AML-193 (cell line): ENCODE measurements at regions not wholly inside any gene's neighbourhood (a gene's known extent, or its start where the extent isn't known, plus 50 kb on each side); places are given as distances from the start of the nearest gene placed in this dataset.

Source experiments
- DNase-seq, 2 experiments: peaks; one replicate each; lab custom pipeline; 2025; lab: John Stamatoyannopoulos, UW

- DNase-seq: no peak
These were observed 650.3 kb downstream of the CCDC171 start for GRCh38 chr9:16202914-16203728.

DNA sequence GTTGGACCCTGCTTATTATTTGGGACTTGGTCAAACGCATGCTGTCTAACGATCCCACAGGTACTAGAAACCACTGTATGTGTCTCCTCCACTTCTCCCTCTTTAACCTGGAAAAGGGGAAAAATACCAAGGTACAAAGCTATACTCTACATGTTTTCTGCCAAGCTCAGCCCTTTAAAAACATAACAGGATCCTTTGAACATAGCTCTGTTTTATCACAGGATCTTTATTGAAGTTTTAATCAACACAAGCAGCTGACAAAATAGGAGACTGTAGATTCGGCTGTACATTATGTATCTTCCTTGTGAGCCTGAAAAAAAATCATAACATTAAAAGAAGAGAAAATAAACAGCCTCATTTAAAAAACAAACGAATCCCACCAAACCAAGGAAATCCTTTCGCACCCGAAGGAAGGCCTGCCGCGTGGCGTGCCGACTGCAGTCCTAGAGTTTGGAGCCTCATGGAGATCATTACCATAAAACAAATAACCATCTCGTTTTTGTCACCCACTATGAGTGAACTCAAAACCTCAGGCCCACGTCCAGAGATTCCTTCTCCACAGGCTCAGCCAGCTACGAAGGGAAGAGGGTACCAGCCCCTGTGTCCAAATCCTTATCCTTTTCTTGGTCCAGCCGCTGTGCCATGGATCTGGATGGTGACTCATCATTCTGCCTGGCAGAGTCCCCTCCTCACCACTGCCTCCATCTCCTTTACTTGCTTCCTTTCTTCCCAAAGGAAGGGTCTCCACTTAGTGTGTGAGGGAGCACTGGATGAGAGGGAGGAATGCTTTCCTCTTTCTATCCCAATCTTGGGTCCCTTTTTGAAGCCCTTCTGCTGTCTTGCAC, 651.1 kb downstream of the CCDC171 start:
- DNase-seq: no peak

DNA sequence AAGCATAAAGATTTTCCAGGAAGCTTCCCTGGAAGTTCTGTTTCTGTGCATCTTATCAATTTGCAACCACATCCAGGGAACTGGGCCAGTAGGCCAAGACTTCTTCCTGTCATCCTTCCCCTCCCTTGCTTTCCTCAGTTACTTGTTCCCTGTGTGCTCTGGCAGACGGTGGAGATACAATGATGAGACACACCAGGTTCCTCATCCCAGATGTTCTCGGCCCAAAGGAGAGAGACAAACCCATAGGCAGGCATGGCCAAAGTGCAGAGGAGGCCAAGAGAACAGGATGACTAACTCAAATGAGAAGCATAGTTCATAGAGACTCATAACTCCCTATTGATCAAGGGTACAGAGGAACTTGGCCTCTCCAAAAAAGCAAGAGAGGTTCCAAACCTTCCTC, 652.6 kb downstream of the CCDC171 start:
- no peak for DNase-seq

DNA sequence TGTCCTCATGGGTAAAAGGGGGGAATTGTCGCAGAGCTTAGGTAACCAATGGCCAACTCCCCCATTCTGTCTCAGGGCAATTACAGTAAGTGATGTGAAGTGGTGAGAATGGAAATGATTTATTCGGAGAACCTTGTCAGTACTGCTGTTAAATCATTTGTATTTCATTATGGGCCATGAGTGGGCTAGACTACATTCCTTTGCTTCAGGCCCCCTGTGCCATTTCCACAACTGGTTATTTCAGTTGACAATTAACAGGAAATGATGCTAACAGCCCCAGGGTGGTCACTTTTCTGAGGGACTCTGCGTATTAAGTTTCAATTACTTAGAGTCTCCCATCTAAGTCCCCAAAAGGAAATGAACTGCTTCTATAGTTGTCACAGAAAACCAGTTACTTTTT, 653.7 kb downstream of the CCDC171 start:
- no peak for DNase-seq

GRCh38 chr9:16207161-16207560, 654.3 kb downstream of the CCDC171 start:
- no peak for DNase-seq

- DNase-seq: no peak
These were observed 657.6 kb downstream of the CCDC171 start for GRCh38 chr9:16210440-16210839.

DNA sequence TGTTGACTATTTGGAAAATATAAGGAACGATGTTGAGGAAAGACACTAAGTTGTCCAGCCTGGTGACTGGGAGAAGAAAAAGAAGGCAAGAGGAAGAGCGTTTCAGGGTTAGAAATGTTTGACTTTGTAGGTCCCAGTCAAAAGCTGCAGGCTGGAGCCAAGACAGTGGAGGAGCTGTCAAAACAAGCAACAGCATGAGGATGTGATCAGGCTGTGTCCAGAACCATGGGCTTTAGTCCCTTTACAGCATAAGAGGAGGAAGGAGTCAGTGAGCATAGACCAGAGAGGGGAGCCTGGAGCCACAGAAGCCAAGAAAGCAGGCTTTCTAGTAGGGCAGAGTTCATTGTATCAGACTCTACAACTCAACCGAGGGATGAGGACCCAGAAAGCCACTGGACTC, 658.5 kb downstream of the BNC2 start:
- DNase-seq: no peak

GRCh38 chr9:16213781-16214515, 656.5 kb downstream of the BNC2 start:
- DNase-seq: no peak

- no peak for DNase-seq
These were observed 655.7 kb downstream of the BNC2 start for GRCh38 chr9:16214677-16215352.

DNA sequence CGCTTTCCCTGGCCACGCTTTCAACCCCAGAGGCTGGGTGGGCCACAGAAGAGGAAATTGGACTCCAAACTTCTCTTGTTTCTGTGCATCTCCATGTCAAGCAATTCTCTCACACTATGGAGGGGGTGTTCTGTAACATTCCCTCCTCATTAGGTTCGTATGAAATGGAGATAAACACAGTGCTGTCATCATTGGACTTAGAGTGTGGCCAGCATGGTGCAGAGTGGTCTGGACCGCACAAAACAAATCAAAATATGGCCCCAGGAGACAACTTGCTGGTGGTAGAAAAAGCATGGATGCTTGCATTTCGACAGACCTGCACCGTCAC, 655.2 kb downstream of the BNC2 start:
- DNase-seq: no peak

- DNase-seq: no peak
These were observed 652.3 kb downstream of the BNC2 start for GRCh38 chr9:16217943-16218701.

DNA sequence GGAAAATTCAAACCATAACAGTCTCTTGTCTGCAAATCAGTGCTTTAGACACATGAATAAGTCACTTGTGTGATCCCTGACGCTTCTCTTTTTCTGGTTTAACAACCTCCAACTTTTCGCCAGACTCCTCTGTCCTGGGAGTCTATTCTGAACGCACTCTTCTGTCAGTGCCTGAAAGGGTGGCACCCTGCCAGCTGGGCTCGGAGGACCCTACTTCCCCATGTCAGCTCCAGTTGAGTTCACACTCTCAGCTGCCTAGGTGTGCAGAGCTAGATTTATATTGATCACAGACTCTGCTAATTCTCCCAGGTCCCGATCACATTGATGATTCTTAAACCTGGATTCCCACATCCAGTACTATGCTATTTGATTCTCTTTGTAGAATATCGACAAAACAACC, 649.1 kb downstream of the BNC2 start:
- no peak for DNase-seq

DNA sequence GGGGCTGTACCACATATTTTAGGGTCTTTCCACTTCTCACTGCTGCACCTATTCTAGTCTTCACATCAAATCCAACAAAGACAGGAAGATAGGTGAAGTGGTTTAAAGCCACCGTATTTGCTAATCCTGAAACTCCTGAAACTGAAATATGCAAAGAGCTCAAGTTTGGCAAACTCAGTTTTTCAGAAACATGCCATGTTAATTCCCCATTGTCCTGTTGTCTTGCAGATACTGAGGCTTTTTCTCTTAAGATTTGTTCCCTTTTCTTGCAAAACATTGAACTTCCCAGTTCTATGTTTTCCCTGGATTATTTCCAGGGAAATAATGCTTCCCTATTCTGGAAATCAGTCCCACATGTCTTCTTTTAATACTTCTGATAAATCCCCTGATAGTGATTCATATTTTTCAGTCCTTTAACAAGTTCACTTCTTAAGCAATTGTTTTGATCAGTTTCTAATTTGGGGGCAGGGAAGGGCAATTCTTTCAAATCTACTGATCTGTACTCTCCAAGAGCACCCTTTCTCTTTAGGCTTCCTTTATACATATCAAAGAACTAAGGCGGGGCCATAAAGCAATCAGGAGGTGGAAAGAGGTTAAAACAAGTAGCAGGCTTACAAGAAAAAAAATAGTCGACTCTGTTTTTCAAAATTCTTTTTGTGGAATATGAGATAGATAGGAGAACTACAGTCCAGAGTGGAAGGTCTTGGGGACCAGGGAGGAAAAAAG, 648.5 kb downstream of the BNC2 start:
- no peak for DNase-seq

DNA sequence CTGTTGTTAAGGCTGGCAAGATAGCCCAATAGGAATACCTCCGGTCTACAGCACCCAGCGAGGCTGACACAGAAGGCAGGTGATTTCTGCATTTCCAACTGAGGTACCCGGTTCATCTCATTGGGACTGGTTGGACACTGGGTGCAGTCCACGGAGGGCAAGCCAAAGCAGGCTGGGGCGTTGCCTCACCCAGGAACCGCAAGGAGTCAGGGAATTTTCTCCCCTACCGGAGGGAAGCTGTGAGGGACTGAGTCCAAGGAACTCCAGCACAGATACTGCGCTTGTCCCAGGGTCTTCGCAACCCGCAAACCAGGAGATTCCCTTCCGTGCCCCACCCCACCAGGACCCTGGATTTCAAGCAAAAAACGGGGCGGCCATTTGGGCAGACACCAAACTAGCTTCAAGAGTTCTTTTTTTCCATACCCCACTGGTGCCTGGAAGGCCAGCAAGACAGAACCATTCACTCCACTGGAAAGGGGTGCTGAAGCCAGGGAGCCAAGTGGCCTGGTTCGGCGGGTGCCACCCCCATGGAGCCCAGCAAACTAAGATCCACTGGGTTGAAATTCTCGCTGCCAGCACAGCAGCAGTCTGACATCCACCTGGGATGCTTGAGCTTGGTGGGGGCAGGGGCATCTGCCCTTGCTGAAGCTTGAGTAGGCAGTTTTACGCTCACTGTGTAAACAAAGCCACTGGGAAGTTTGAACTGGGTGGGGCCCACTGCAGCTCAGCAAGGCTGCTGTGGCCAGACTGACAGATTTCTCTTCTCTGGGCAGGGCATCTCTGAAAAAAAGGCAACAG, 647.2 kb downstream of the BNC2 start:
- DNase-seq: no peak

GRCh38 chr9:16230731-16231130, 639.7 kb downstream of the BNC2 start:
- DNase-seq: no peak

GRCh38 chr9:16236311-16236710, 634.2 kb downstream of the BNC2 start:
- no peak for DNase-seq

DNA sequence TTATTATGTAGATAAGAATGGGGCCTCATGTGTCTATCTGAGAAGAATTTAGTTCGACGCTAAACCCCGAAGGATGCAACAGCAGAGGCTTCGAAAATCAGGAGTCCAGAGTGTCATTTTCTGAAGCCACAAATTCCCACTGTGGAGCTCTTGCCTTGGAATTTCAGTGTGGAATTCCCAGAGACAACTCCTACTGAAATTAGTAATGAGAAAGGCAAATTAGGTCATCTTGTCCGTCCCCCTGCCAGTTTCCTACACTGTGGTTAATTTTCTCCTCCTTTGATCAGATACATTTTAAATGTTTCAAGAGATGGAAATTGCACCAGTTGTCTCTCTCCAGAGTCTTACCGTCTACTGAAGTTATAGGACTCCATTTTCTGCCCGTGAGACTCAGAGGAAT, 633.6 kb downstream of the BNC2 start:
- DNase-seq: no peak

- no peak for DNase-seq
These were observed 631.8 kb downstream of the BNC2 start for GRCh38 chr9:16238623-16239138.

DNA sequence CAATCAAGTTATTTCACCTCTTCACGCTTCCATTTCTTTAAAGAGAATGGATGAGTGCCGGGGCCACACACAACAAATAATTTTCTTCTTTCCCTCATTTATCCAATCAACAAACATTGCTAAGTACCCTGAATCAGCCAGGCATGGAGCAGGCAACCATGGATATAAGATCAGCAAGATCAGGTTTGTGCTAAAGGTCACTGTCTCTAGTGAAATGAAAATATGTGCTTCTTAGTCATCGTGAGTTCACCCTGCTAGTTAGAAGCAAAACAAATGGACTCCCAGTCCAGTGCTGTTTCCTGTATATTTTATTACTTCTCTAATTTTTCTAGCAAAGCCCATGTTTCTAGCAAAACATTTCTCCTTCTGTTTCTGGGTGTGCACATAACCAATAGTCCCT, 629.2 kb downstream of the BNC2 start:
- no peak for DNase-seq

- no peak for DNase-seq
These were observed 626.7 kb downstream of the BNC2 start for GRCh38 chr9:16243798-16244197.
